Keratinocyte (primary cell): ENCODE measurements at regions not wholly inside any gene's neighbourhood (a gene's known extent, or its start where the extent isn't known, plus 50 kb on each side); places are given as distances from the start of the nearest gene placed in this dataset.

Experiments used
- DNase-seq: peaks from one replicate; pipeline ENCODE4 v3.0.0-alpha.2; 2011; ENCODE audit warnings: low read depth, missing footprints, low spot score
- FAIRE-seq: peaks from 2 replicates; lab custom pipeline; 2011; peaks lifted over from hg19 to GRCh38; lab: Jason Lieb, UNC
- H2AFZ ChIP-seq: 2 replicates; pipeline ENCODE4 v1.6.0; 2012; ENCODE audit warnings: low read length, control low read depth, inconsistent platforms; ENCODE audit not compliant: control insufficient read depth
- H3K27ac ChIP-seq: 2 replicates; pipeline ENCODE4 v1.5.1; 2011; ENCODE audit warnings: low read length; ENCODE audit not compliant: control insufficient read depth, insufficient read depth
- H3K27me3 ChIP-seq: 3 replicates; pipeline ENCODE4 v1.6.0; 2011; ENCODE audit warnings: low read length; ENCODE audit not compliant: control insufficient read depth, insufficient read depth; ENCODE audit errors: extremely low read depth
- H3K36me3 ChIP-seq, 2 experiments: 2 replicates in 1 of 2; 3 replicates in 1 of 2; pipeline ENCODE4 v1.5.1; 2011; ENCODE audit warnings: low read length in 2 of 2, mild to moderate bottlenecking in 1 of 2; ENCODE audit not compliant: control insufficient read depth in 2 of 2, insufficient read depth in 2 of 2; ENCODE audit errors: extremely low read depth in 1 of 2
- H3K4me1 ChIP-seq: 3 replicates; pipeline ENCODE4 v1.5.1; 2011; ENCODE audit warnings: low read length; ENCODE audit not compliant: control insufficient read depth, insufficient read depth; ENCODE audit errors: extremely low read depth
- H3K4me2 ChIP-seq: 3 replicates; pipeline ENCODE4 v1.6.0; 2011; ENCODE audit warnings: low read depth, low read length; ENCODE audit not compliant: control insufficient read depth, insufficient read depth; ENCODE audit errors: extremely low read depth
- H3K4me3 ChIP-seq, 3 experiments: fragments of 200-600 bp in 1 of 3; sonication (generic) in 1 of 3; 2 replicates in 2 of 3; 3 replicates in 1 of 3; pipeline ENCODE4 v1.5.1; 2011 to 2016; ENCODE audit warnings: low read length in 3 of 3, mild to moderate bottlenecking in 3 of 3, control low read depth in 2 of 3, inconsistent platforms in 1 of 3, low read depth in 1 of 3, mixed read lengths in 1 of 3, mixed run types in 1 of 3, moderate library complexity in 1 of 3; ENCODE audit not compliant: control insufficient read depth in 2 of 3, insufficient read depth in 2 of 3; ENCODE audit errors: extremely low read depth in 1 of 3
- H3K79me2 ChIP-seq: 2 replicates; pipeline ENCODE4 v1.6.0; 2012; ENCODE audit warnings: low read length; ENCODE audit not compliant: control insufficient read depth, insufficient read depth
- H3K9ac ChIP-seq: 3 replicates; pipeline ENCODE4 v1.6.0; 2011; ENCODE audit warnings: low read length; ENCODE audit not compliant: control insufficient read depth, insufficient read depth; ENCODE audit errors: extremely low read depth
- H3K9me1 ChIP-seq: 3 replicates; pipeline ENCODE4 v1.6.0; 2011; ENCODE audit warnings: low read length; ENCODE audit not compliant: control insufficient read depth, insufficient read depth; ENCODE audit errors: extremely low read depth
- H3K9me3 ChIP-seq: 2 replicates; pipeline ENCODE4 v1.5.1; 2012; ENCODE audit warnings: low read depth, low read length; ENCODE audit not compliant: control insufficient read depth
- H4K20me1 ChIP-seq: 3 replicates; pipeline ENCODE4 v1.6.0; 2011; ENCODE audit warnings: low read length; ENCODE audit not compliant: control insufficient read depth, insufficient read depth; ENCODE audit errors: extremely low read depth
- EZH2 ChIP-seq: IDR thresholded peaks from one replicate; pipeline ENCODE4 v1.6.1; 2012; ENCODE audit warnings: inconsistent platforms, mild to moderate bottlenecking, low read length, moderate library complexity
- dilution Hi-C: fragments of 300-500 bp; cut with MboI; formaldehyde crosslinking; loops from one replicate; pipeline ENCODE4 v1.7.0; 2020; ENCODE audit warnings: low sequenced_read_pairs; ENCODE audit not compliant: extremely low pct_ligation_motif_present
- TF ChIP-seq, protein P1 (sequence below), 3 experiments: IDR thresholded peaks in 1 of 3; conservative IDR thresholded peaks in 1 of 3; optimal IDR thresholded peaks in 1 of 3; 2 replicates in 2 of 3; 3 replicates in 1 of 3; pipeline versions ENCODE3 to v1.5.1; 2011; ENCODE audit warnings: low read length in 3 of 3, mild to moderate bottlenecking in 3 of 3, moderate library complexity in 2 of 3, control low read depth in 1 of 3, inconsistent platforms in 1 of 3; ENCODE audit not compliant: insufficient read depth in 2 of 3; ENCODE audit errors: extremely low read depth in 1 of 3

DNA sequence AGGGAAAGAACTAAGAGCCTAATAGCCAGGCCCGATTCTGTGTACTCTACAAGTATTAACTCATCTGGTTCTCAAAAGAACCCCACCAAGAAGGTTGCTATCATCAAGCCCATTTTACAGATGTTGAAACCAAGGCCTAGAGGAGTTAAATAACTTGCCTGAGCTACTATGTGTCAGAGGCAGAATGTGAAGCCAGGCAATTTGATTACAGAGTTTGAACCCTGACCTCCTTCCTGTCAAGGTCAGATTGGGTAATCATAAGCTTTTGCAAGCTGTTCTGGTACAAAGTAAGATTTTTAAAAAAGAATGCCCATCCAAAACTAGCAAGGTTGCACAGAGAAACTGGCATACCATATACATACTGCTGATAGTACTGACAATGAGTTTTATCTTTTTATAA lies 227.1 kb downstream of the HAUS1 start:
- no peaks in the 10 kb centered on the region for H3K9me1 ChIP-seq
- no peak overlapping the region for H3K4me3 ChIP-seq
- DNase-seq (no peak), FAIRE-seq (no peak)
- TF ChIP-seq EZH2, result no peak
- TF ChIP-seq, protein P1, sequence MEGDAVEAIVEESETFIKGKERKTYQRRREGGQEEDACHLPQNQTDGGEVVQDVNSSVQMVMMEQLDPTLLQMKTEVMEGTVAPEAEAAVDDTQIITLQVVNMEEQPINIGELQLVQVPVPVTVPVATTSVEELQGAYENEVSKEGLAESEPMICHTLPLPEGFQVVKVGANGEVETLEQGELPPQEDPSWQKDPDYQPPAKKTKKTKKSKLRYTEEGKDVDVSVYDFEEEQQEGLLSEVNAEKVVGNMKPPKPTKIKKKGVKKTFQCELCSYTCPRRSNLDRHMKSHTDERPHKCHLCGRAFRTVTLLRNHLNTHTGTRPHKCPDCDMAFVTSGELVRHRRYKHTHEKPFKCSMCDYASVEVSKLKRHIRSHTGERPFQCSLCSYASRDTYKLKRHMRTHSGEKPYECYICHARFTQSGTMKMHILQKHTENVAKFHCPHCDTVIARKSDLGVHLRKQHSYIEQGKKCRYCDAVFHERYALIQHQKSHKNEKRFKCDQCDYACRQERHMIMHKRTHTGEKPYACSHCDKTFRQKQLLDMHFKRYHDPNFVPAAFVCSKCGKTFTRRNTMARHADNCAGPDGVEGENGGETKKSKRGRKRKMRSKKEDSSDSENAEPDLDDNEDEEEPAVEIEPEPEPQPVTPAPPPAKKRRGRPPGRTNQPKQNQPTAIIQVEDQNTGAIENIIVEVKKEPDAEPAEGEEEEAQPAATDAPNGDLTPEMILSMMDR (optimal IDR thresholded peaks at IDR 0.05 in 1 of 3, IDR thresholded peaks at IDR 0.05 in 1 of 3, conservative IDR thresholded peaks at IDR 0.05 in 1 of 3; ENCODE audit: extremely low read depth in 1 of 3, insufficient read depth in 2 of 3, low read length in 3 of 3), result no peak
- H4K20me1 ChIP-seq, result no peaks in the 10 kb centered on the region
- peaks cover 6% of the 10 kb centered on the region for H3K27me3 ChIP-seq
- H2AFZ ChIP-seq, result no peak overlapping the region
- H3K27ac ChIP-seq, result no peak overlapping the region
- H3K79me2 ChIP-seq, result no peaks in the 10 kb centered on the region
- peaks cover 24% of the 10 kb centered on the region for H3K4me1 ChIP-seq
- dilution Hi-C loops, result no loop called here
- no peak overlapping the region for H3K4me2 ChIP-seq
- H3K9ac ChIP-seq, result no peak overlapping the region
- no peaks in the 10 kb centered on the region for H3K36me3 ChIP-seq
- H3K9me3 ChIP-seq, result no peaks in the 10 kb centered on the region

DNA sequence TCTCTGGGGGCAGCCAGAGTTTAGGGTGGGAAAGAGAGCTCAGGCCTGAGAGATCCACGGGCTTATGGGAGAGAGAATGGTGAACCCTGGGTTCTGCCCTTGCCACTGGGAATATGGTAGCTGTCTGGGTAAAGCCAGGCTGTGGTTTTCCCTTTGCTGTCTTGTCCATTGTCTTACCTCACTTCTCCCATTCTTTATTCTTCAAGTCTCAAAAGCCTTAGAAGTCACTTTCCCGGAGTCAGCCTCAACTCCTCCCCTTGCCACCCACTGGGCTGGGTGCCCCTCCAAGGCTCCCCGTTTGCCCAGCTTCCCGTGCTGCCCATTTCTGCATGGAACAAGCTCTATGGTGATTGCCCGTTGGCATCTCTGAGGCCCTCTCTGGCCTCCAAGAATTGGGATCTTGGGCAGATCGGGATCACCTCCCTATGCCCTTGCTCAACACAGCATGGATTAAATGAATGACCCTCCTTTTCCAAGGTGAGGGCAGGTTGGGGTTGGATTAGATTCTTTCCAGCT lies 228.2 kb downstream of the HAUS1 start:
- DNase-seq (no peak), FAIRE-seq (no peak)
- dilution Hi-C loops, result no loop called here

More for the DNA sequence above, 228.2 kb downstream of the HAUS1 start:
- H2AFZ ChIP-seq, result no peak overlapping the region
- H3K9me3 ChIP-seq, result no peaks in the 10 kb centered on the region
- H3K79me2 ChIP-seq, result no peaks in the 10 kb centered on the region
- no peaks in the 10 kb centered on the region for H4K20me1 ChIP-seq
- peaks cover 6% of the 10 kb centered on the region for H3K27me3 ChIP-seq
- no peaks in the 10 kb centered on the region for H3K9me1 ChIP-seq
- no peak overlapping the region for H3K4me3 ChIP-seq
- H3K4me1 ChIP-seq, result peaks cover 27% of the 10 kb centered on the region
- no peak overlapping the region for H3K27ac ChIP-seq
- TF ChIP-seq, protein P1 (optimal IDR thresholded peaks at IDR 0.05 in 1 of 3, IDR thresholded peaks at IDR 0.05 in 1 of 3, conservative IDR thresholded peaks at IDR 0.05 in 1 of 3; ENCODE audit: extremely low read depth in 1 of 3, insufficient read depth in 2 of 3, low read length in 3 of 3), result no peak
- TF ChIP-seq EZH2, result no peak
- H3K36me3 ChIP-seq, result no peaks in the 10 kb centered on the region
- H3K9ac ChIP-seq, result no peak overlapping the region
- H3K4me2 ChIP-seq, result no peak overlapping the region
